ENCODE measurements at regions not wholly inside any gene's neighbourhood (a gene's known extent, or its start where the extent isn't known, plus 50 kb on each side); places are given as distances from the start of the nearest gene placed in this dataset.

GRCh38 chr2:149863227-149863626 is 275.7 kb upstream of the MMADHC start:
- TF ChIP-seq CTCF (IDR thresholded peaks at IDR 0.05 in 8 of 11, conservative IDR thresholded peaks at IDR 0.05 in 3 of 11), result no peak
- no peak for TF ChIP-seq POLR2A (IDR thresholded peaks at IDR 0.05)

Data from spleen (tissue), 7 donors.